ENCODE measurements at regions not wholly inside any gene's neighbourhood (a gene's known extent, or its start where the extent isn't known, plus 50 kb on each side); places are given as distances from the start of the nearest gene placed in this dataset.

GRCh38 chr4:4675051-4675581 is 133.3 kb upstream of the STX18 start:
- no peak for TF ChIP-seq CTCF (IDR thresholded peaks at IDR 0.05; ENCODE audit: low read depth, low read length)
- DNase-seq (ENCODE audit: low read depth, low spot score), result no peak
- H3K4me3 ChIP-seq (ENCODE audit: low read depth, low read length), result no peak overlapping the region
- in situ Hi-C loops (cut with HindIII; ENCODE audit: low sequenced_read_pairs), result no loop called here

GRCh38 chr4:4673070-4673469 is 131.2 kb upstream of the STX18 start:
- no peak overlapping the region for H3K4me3 ChIP-seq (ENCODE audit: low read depth, low read length)
- DNase-seq (ENCODE audit: low read depth, low spot score), result no peak
- in situ Hi-C loops (cut with HindIII; ENCODE audit: low sequenced_read_pairs), result no loop called here
- TF ChIP-seq CTCF (IDR thresholded peaks at IDR 0.05; ENCODE audit: low read depth, low read length), result no peak

GRCh38 chr4:4672402-4672801 is 130.6 kb upstream of the STX18 start:
- no peak for TF ChIP-seq CTCF (IDR thresholded peaks at IDR 0.05; ENCODE audit: low read depth, low read length)
- DNase-seq (ENCODE audit: low read depth, low spot score), result no peak
- in situ Hi-C loops (cut with HindIII; ENCODE audit: low sequenced_read_pairs), result no loop called here
- no peak overlapping the region for H3K4me3 ChIP-seq (ENCODE audit: low read depth, low read length)

- in situ Hi-C loops (cut with HindIII; ENCODE audit: low sequenced_read_pairs), result no loop called here
- TF ChIP-seq CTCF (IDR thresholded peaks at IDR 0.05; ENCODE audit: low read depth, low read length), result no peak
- no peak overlapping the region for H3K4me3 ChIP-seq (ENCODE audit: low read depth, low read length)
- no peak for DNase-seq (ENCODE audit: low read depth, low spot score)
Observed at GRCh38 chr4:4671774-4672349, 130.0 kb upstream of the STX18 start.

- no peak for DNase-seq (ENCODE audit: low read depth, low spot score)
- in situ Hi-C loops (cut with HindIII; ENCODE audit: low sequenced_read_pairs), result no loop called here
- no peak for TF ChIP-seq CTCF (IDR thresholded peaks at IDR 0.05; ENCODE audit: low read depth, low read length)
- no peak overlapping the region for H3K4me3 ChIP-seq (ENCODE audit: low read depth, low read length)
Observed at GRCh38 chr4:4670869-4671268, 129.0 kb upstream of the STX18 start.

GRCh38 chr4:4668355-4669210 is 126.7 kb upstream of the STX18 start:
- no peak for TF ChIP-seq CTCF (IDR thresholded peaks at IDR 0.05; ENCODE audit: low read depth, low read length)
- no peak overlapping the region for H3K4me3 ChIP-seq (ENCODE audit: low read depth, low read length)
- in situ Hi-C loops (cut with HindIII; ENCODE audit: low sequenced_read_pairs), result no loop called here
- no peak for DNase-seq (ENCODE audit: low read depth, low spot score)

All from astrocyte of the spinal cord (primary cell).